NCI-H526 (cell line): ENCODE measurements at regions not wholly inside any gene's neighbourhood (a gene's known extent, or its start where the extent isn't known, plus 50 kb on each side); places are given as distances from the start of the nearest gene placed in this dataset.

Experiments used
- DNase-seq, 2 experiments: peaks; one replicate each; lab custom pipeline; 2025; lab: John Stamatoyannopoulos, UW

- peak; percentile 31 to 83 for DNase-seq
These were observed 267.4 kb upstream of the HMGA2 start for GRCh38 chr12:65556676-65557437.

- no peak for DNase-seq
These were observed 266.7 kb upstream of the HMGA2 start for GRCh38 chr12:65557438-65558181.

- no peak for DNase-seq
These were observed 264.0 kb upstream of the HMGA2 start for GRCh38 chr12:65560286-65560685.

- DNase-seq, result no peak
These were observed 262.4 kb upstream of the HMGA2 start for GRCh38 chr12:65561798-65562382.

GRCh38 chr12:65565601-65566560, 258.4 kb upstream of the HMGA2 start:
- no peak for DNase-seq

- DNase-seq, result no peak
These were observed 257.5 kb upstream of the HMGA2 start for GRCh38 chr12:65566751-65567150.

GRCh38 chr12:65567820-65568219, 256.5 kb upstream of the HMGA2 start:
- no peak for DNase-seq

GRCh38 chr12:65568517-65568916, 255.8 kb upstream of the HMGA2 start:
- DNase-seq, result no peak

- no peak for DNase-seq
These were observed 253.7 kb upstream of the HMGA2 start for GRCh38 chr12:65570451-65571130.

- DNase-seq, result no peak
These were observed 249.4 kb upstream of the HMGA2 start for GRCh38 chr12:65574867-65575266.

- DNase-seq, result no peak
These were observed 240.3 kb upstream of the HMGA2 start for GRCh38 chr12:65584016-65584415.

GRCh38 chr12:65585648-65586602, 238.4 kb upstream of the HMGA2 start:
- no peak for DNase-seq

GRCh38 chr12:65586796-65587195, 237.5 kb upstream of the HMGA2 start:
- no peak for DNase-seq

- DNase-seq, result no peak
These were observed 234.0 kb upstream of the HMGA2 start for GRCh38 chr12:65590318-65590717.

GRCh38 chr12:65592416-65592815, 231.9 kb upstream of the HMGA2 start:
- DNase-seq, result no peak

- DNase-seq, result no peak
These were observed 231.0 kb upstream of the HMGA2 start for GRCh38 chr12:65593239-65593701.

GRCh38 chr12:65594409-65594808, 229.9 kb upstream of the HMGA2 start:
- DNase-seq, result no peak

- no peak for DNase-seq
These were observed 229.2 kb upstream of the HMGA2 start for GRCh38 chr12:65595016-65595560.

GRCh38 chr12:65596514-65597091, 227.7 kb upstream of the HMGA2 start:
- DNase-seq, result no peak
